ENCODE measurements at regions not wholly inside any gene's neighbourhood (a gene's known extent, or its start where the extent isn't known, plus 50 kb on each side); places are given as distances from the start of the nearest gene placed in this dataset.
"Not testable (repeated sequence)": the region's sequence is repeated elsewhere in the genome, so short reads cannot be mapped to it uniquely, and the experiment has no call there.

- H3K79me2 ChIP-seq (ENCODE audit: insufficient read depth, low read length): no peaks in the 10 kb centered on the region
- no peaks in the 10 kb centered on the region for H3K27me3 ChIP-seq (ENCODE audit: control insufficient read depth in 2 of 2, insufficient read depth in 2 of 2, low read length in 2 of 2)
- intact Hi-C loops (cut with micrococcal nuclease): no loop called here
- no peaks in the 10 kb centered on the region for H4K20me1 ChIP-seq (ENCODE audit: insufficient read depth, low read length)
- no peak for DNase-seq
- H3K4me1 ChIP-seq (ENCODE audit: control insufficient read depth in 1 of 2, insufficient read depth in 2 of 2, low read length in 2 of 2): no peaks in the 10 kb centered on the region
- H3K36me3 ChIP-seq (replicated peaks in 1 of 2; ENCODE audit: control insufficient read depth in 1 of 2, insufficient read depth in 2 of 2, low read length in 2 of 2): no peaks in the 10 kb centered on the region
- no peak overlapping the region for H3K27ac ChIP-seq (ENCODE audit: low read depth in 1 of 2, low read length in 2 of 2)
- Mint-ChIP-seq H3K27me3 (ENCODE audit: low read depth in 3 of 3) (no peaks in the 10 kb centered on the region), H3K36me3 (no peaks in the 10 kb centered on the region), H3K9me3 (peaks cover 3 to 12% (median 9%) of the 10 kb centered on the region in 7 donors), H3K27ac (no peak overlapping the region), H3K4me3 (no peak overlapping the region), H3K4me1 (peaks cover 3% of the 10 kb centered on the region)
- H2AFZ ChIP-seq (ENCODE audit: insufficient read depth, low read depth, low read length, poor library complexity, severe bottlenecking): no peak overlapping the region
- peaks cover 4 to 10% of the 10 kb centered on the region in 2 donors for H3K9me3 ChIP-seq (replicated peaks in 1 of 2; ENCODE audit: control insufficient read depth in 1 of 2, insufficient read depth in 1 of 2, low read length in 2 of 2)
- H3K9ac ChIP-seq (ENCODE audit: insufficient read depth, low read length, poor library complexity, severe bottlenecking): no peak overlapping the region
- no peak for TF ChIP-seq CTCF (IDR thresholded peaks at IDR 0.05)
- H3K4me3 ChIP-seq (replicated peaks in 1 of 3; ENCODE audit: low read depth in 2 of 3, low read length in 3 of 3): no peak overlapping the region
- no peak overlapping the region for H3K4me2 ChIP-seq (replicated peaks; ENCODE audit: extremely low read depth, low read length, poor library complexity, severe bottlenecking)
Observed at GRCh38 chr10:36526033-36526432, 599.4 kb upstream of the ANKRD30A start.

- H3K36me3 ChIP-seq (replicated peaks in 1 of 2; ENCODE audit: control insufficient read depth in 1 of 2, insufficient read depth in 2 of 2, low read length in 2 of 2); H3K27ac ChIP-seq (ENCODE audit: low read depth in 1 of 2, low read length in 2 of 2); intact Hi-C loops (cut with micrococcal nuclease); DNase-seq; H3K27me3 ChIP-seq (ENCODE audit: control insufficient read depth in 2 of 2, insufficient read depth in 2 of 2, low read length in 2 of 2); H3K4me1 ChIP-seq (ENCODE audit: control insufficient read depth in 1 of 2, insufficient read depth in 2 of 2, low read length in 2 of 2); H3K27me3 Mint-ChIP-seq (ENCODE audit: low read depth in 3 of 3); H2AFZ ChIP-seq (ENCODE audit: insufficient read depth, low read depth, low read length, poor library complexity, severe bottlenecking); H4K20me1 ChIP-seq (ENCODE audit: insufficient read depth, low read length); H3K9me3 ChIP-seq (replicated peaks in 1 of 2; ENCODE audit: control insufficient read depth in 1 of 2, insufficient read depth in 1 of 2, low read length in 2 of 2); H3K79me2 ChIP-seq (ENCODE audit: insufficient read depth, low read length); H3K36me3 Mint-ChIP-seq; H3K4me3 Mint-ChIP-seq; H3K4me2 ChIP-seq (replicated peaks; ENCODE audit: extremely low read depth, low read length, poor library complexity, severe bottlenecking); H3K9me3 Mint-ChIP-seq; H3K4me1 Mint-ChIP-seq; H3K9ac ChIP-seq (ENCODE audit: insufficient read depth, low read length, poor library complexity, severe bottlenecking); H3K4me3 ChIP-seq (replicated peaks in 1 of 3; ENCODE audit: low read depth in 2 of 3, low read length in 3 of 3): not testable (repeated sequence)
- no CpG with 5 or more reads among the region's 21 CpGs for WGBS (ENCODE audit: insufficient coverage)
- peak overlapping the region in 1 of 7 donors; percentile 55 for H3K27ac Mint-ChIP-seq
Observed at GRCh38 chr10:36524126-36524525, 601.3 kb upstream of the ANKRD30A start.
